Superior temporal gyrus (tissue), 1 donor: ENCODE measurements at regions not wholly inside any gene's neighbourhood (a gene's known extent, or its start where the extent isn't known, plus 50 kb on each side); places are given as distances from the start of the nearest gene placed in this dataset.

Experiments used
- DNase-seq: peaks from one replicate; pipeline ENCODE4 v3.0.0-alpha.2; 2016; ENCODE audit errors: extremely low spot score

GRCh38 chr11:34564406-34564805, 50.8 kb upstream of the ELF5 start:
- DNase-seq = no peak

- peak; percentile 43 for DNase-seq
Observed at GRCh38 chr11:34564807-34565241, 51.2 kb upstream of the ELF5 start.

- DNase-seq = no peak
Observed at GRCh38 chr11:34565417-34566207, 52.0 kb upstream of the ELF5 start.

GRCh38 chr11:34566208-34566551, 52.6 kb upstream of the ELF5 start:
- DNase-seq = no peak

GRCh38 chr11:34566736-34567135, 53.1 kb upstream of the ELF5 start:
- no peak for DNase-seq

GRCh38 chr11:34567733-34568132, 53.2 kb upstream of the EHF start:
- DNase-seq = no peak

GRCh38 chr11:34570584-34570983, 50.3 kb upstream of the EHF start:
- no peak for DNase-seq
